ENCODE measurements at regions not wholly inside any gene's neighbourhood (a gene's known extent, or its start where the extent isn't known, plus 50 kb on each side); places are given as distances from the start of the nearest gene placed in this dataset.
"Not testable (repeated sequence)": the region's sequence is repeated elsewhere in the genome, so short reads cannot be mapped to it uniquely, and the experiment has no call there.

DNA sequence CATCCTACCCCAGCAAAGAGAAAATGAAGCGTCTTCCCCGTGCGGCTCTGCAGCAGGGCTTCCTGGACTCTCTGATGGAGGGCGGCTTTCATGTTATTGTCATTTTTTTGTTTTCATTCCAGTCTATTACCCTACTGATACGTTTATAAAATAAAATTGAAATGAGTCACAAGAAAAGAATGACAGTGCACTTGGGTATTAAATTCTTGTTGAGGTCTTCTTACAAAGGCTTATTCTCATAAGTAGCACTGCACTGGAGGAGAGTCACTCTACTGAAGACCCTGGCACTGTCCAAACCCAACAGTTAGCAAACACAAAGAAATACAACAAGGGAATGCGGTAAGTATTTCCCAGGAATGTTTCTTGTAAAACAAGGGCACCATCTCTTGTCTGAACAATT, 379.3 kb downstream of the MAFB start:
- no peak for DNase-seq

DNA sequence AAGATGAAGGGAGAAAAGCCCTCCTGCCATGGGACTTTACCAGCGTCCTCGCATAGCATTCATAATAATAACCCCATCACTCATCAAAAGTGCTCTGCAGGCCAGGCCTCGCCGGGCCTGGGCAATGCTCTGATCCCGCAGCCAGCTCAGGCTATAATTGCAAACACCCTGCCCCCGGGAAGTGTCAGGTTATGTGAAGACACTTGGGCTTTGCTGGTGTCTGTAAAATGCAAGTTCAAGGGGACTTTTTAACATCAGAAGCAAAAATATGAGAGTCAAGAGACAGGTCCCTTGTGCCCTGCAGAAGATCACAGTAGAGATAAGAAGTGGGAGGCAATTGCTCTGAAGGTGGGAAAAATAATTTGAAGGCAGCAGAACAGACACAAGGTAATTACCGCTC, 381.0 kb downstream of the MAFB start:
- no peak for DNase-seq

- no peak for DNase-seq
Observed at GRCh38 chr20:40307268-40307667, 381.8 kb downstream of the MAFB start.

DNA sequence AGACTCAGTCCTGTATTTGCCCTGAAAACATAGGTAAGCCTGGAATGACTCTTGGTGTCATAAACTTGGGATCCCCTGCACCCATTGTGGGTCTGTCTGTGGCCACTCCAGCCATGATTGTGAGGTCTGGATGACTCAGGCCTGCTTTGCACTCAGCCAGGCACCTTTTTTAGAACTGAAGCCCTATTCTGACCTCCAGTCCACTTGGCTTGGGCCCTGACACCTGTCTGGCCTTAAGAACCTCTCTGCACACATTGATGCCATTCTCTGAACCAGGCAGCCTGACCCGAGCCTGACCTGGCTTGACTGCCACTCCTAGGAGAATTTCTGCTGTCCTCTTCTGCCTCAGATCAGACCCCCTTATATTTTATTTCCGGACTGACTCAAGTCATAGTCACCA, 383.7 kb downstream of the MAFB start:
- DNase-seq = no peak

- DNase-seq = no peak
Observed at GRCh38 chr20:40304119-40304613, 384.9 kb downstream of the MAFB start.

GRCh38 chr20:40294747-40295146, 394.3 kb downstream of the MAFB start:
- DNase-seq = no peak

DNA sequence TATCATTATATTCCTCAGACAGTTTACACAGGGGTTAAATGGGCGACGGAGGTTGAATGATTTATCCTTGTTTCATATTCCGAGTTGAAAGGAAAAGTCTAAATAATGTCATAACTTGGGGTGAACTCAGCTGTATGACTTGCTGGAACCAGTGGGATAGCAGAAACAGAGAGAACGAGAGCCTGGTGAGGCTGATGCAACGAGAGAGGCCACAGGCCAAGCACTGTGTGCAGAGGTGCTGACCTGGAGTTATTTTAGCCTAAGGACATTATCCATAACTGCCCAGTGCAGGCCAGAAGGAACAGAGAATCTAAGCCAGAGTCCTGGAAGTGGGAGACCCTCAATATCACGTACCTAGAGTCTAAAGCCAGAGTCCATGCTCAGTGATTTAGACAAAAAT, 394.9 kb downstream of the MAFB start:
- no peak for DNase-seq

- DNase-seq = no peak
Observed at GRCh38 chr20:40293740-40294139, 395.3 kb downstream of the MAFB start.

DNA sequence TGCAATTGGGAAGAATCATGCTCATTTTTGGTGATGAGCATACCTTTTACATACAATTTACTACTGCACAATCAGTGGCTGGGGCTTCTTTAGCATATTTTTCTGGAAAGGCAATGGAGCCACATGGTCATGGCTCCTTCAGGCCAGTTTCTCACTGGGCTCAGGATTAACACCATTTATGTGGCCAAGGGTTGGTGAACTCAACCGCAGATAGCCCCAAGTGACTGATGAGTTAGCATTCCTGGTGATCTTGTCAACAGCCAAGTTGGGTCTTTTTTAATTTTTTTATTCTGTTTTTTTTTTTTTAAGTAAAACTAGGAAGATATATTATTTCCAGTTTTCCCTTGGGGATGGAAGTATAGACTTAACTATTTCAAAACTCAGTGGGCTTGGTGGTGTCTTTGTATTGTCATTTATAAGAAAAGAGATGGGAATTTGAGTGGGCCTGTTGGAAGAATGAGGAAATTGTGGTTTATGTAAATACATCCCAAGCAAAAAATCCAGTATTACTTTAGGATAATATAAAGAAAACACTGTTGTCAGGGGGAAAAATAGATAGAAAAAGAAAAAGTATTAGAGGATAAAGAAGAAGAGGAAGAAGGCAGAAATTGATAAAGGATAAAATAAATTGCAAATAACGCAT, 397.4 kb downstream of the MAFB start:
- DNase-seq = no peak

- no peak for DNase-seq
Observed at GRCh38 chr20:40287683-40288082, 401.4 kb downstream of the MAFB start.

DNA sequence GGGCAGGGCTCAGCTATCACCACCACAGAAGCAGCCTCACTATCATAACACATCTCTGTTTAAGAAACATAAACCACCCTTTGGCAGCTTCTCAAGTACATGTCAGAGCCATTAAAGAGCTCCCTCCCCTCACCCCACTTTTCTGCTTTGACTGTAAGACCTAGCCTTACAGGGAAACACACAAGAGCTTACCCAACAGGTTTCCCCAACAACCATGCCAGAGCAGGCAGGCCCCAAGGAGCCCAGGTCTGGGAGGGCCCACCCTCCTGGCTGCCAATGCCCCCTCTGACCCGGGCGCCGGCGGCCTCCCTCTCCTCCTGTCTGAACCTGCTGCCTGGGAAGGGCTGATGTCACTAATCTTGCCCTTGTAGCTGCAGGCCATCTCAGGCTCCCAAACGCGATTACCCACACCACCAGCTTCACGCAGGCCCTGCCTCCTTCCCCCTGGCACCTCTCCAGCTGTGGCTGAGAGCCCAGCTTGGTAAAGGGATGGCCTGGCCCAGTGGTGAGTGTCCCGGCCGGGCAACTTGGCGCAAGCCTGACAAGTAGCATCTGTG, 402.0 kb downstream of the MAFB start:
- DNase-seq = no peak

- DNase-seq = no peak
Observed at GRCh38 chr20:40284611-40285010, 404.4 kb downstream of the MAFB start.

DNA sequence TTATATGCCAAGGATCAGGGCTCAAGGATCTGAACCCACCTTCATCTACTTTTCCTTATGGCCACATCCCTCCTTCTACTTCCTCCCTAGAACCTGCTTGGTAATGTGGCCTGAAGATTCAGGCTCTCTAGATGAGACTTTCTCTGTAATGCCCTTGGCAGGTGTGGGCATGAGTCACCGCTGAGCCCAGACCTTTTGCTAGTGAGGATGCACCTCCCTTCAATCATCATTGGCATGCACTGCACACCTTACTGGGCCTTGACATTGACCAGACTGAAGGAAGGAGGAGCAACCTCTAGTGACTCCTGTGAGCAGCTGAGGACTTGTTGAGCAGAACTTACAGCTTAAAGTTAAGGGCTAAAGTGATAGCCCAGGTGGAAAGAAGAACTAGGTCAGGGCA, 405.3 kb downstream of the MAFB start:
- DNase-seq = no peak

DNA sequence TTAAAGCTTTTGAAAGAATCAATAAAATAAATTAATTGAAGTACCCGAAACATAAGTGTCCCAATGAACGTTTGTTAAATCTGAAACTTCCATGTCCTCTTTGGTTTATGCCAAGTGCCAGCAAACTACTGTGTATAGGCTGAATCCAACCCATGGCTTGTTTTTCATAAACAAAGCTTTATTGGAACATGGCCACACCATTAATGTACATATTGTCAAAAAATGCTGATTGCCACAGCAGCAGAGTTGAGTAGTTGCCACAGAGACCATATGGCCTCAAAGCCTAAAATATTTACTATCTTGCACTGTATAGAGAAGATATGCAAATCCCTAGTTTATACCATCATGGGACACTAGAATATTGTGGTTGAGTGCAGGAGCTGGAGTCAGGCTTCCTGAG, 406.1 kb downstream of the MAFB start:
- no peak for DNase-seq

DNA sequence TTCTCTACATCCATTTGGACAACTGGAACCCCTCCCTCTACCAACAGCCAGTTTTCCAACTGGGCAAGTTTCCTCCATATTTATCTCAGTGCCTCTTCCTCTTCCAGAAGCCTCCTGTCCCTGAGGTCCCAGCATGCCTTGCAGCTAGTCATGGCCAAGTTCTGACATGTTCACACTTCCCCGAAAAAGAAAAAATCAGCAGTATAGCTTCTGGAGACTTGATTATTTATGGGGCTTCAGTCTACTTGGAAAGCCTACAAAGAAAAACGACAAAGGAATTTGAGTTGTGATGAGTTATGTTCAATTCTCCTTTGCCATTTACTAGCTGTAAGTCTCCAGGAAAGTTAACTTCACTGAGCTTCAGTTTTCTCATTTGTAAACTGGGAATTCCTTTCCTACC, 406.5 kb downstream of the MAFB start:
- no peak for DNase-seq

DNA sequence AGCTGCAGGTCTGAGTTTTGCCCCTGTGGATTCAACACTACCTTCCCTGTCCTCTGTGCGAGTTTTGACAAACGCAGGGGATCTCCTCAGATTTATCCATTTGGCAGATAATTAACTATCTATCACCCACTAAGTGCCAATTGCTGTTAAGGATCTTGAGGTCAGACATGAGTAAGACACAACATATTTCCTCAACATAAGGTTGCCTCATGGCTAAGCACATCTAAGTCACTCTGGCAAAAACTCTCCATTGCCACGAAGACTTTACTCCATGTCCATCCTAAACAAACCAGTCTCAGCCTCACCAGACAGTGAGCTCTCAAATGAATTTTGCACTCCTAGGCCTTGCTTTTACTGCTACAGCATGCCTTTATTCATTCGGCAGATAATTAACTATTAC, 408.4 kb downstream of the MAFB start:
- DNase-seq = no peak

- DNase-seq = no peak
Observed at GRCh38 chr20:40279390-40279789, 409.6 kb downstream of the MAFB start.

DNA sequence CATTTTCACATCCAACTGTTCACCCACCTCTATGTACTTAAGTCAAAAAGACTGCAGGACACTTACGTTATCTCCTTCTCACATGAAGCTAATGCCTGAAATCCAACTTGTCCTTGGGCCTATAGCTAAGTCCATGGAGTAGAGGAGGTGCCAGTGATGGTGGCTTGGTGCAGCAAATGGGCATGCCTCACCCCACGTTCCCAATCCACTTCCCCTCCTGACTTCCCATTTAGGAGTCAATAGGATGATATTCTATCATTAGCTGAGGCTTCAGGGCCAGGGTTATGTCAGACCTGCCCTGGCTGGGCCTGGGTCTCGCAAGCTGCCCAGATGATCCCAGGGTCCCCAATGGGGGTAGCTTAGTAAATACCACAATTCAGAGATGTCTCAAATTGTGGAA, 410.4 kb downstream of the MAFB start:
- no peak for DNase-seq

GRCh38 chr20:40276301-40276700, 412.7 kb downstream of the MAFB start:
- no peak for DNase-seq

- DNase-seq = no peak
Observed at GRCh38 chr20:40275738-40276137, 413.3 kb downstream of the MAFB start.

DNA sequence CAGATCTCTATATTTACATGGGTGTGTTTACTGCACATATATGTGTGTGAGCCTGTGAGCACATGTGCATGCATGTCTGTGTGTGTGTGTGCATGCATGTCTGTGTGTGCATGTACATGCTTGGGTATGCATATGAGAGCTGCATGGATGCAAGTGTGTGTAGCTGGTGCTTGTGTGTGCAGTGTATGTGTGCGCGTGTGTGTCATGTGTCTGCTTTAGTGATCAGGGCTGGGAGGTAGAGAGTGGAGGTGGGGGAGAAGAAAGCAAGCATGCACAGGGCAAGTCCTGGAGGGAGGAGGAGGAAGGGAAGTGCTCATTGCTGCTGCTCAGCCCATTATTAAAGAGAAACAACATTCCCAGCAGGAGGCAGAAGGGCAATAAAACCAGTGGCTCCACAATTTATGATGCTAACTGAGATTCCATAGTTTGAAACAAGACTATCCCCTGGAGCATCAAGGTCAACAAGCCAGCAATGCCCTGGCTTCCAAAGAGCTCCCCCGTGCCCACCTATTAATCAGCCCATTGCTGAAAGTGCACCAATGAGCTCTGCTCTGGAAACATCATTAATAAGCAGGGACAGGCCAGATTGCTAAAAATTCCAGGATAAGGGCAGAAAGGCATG, 414.0 kb downstream of the MAFB start:
- no peak for DNase-seq

GRCh38 chr20:40269274-40269673, 419.8 kb downstream of the MAFB start:
- DNase-seq = not testable (repeated sequence)

GRCh38 chr20:40268321-40269075, 420.5 kb downstream of the MAFB start:
- DNase-seq = no peak

Data from stimulated activated CD8-positive, alpha-beta memory T cell treated with anti-CD3 and anti-CD28 coated beads, Interleukin-4, amount 100 ng/mL, for 48 hours (primary cell).